SK-N-MC (cell line): ENCODE measurements at regions not wholly inside any gene's neighbourhood (a gene's known extent, or its start where the extent isn't known, plus 50 kb on each side); places are given as distances from the start of the nearest gene placed in this dataset.

Experiments used
- DNase-seq: peaks from one replicate; pipeline ENCODE4 v3.0.0-alpha.2; 2011; ENCODE audit warnings: low read depth, low spot score
- H3K27ac ChIP-seq: fragments of 200-600 bp; sonication (generic); 2 replicates; pipeline ENCODE4 v1.5.1; 2016; ENCODE audit warnings: mixed run types
- H3K36me3 ChIP-seq: fragments of 200-600 bp; sonication (generic); 2 replicates; pipeline ENCODE4 v1.6.1; 2017; ENCODE audit warnings: antibody characterized with exemption, low read length, mixed read lengths; ENCODE audit not compliant: insufficient read depth
- H3K4me3 ChIP-seq: fragments of 200-600 bp; sonication (generic); 2 replicates; pipeline ENCODE4 v1.5.1; 2016
- H3K9ac ChIP-seq: fragments of 200-600 bp; sonication (generic); 2 replicates; pipeline ENCODE4 v1.8.0; 2017; ENCODE audit warnings: mixed run types, mixed read lengths; ENCODE audit not compliant: insufficient read length
- H3K9me3 ChIP-seq: fragments of 200-600 bp; sonication (generic); 2 replicates; pipeline ENCODE4 v1.6.1; 2017; ENCODE audit warnings: low read depth, mild to moderate bottlenecking, antibody characterized with exemption, low read length, moderate library complexity, mixed read lengths
- EZH2 ChIP-seq: fragments of 200-600 bp; sonication (generic); IDR thresholded peaks from one replicate; pipeline ENCODE4 v1.6.1; 2017; ENCODE audit warnings: antibody characterized with exemption
- FOXP2 ChIP-seq: optimal IDR thresholded peaks from 2 replicates; pipeline ENCODE3; 2011; ENCODE audit warnings: mild to moderate bottlenecking, moderate library complexity; ENCODE audit not compliant: insufficient read depth; ENCODE audit errors: extremely low read length, control extremely low read depth
- POLR2AphosphoS5 ChIP-seq: IDR thresholded peaks from 2 replicates; pipeline ENCODE4 v1.6.1; 2012; ENCODE audit warnings: mild to moderate bottlenecking, low read depth, low read length, borderline replicate concordance

GRCh38 chr2:2688254-2688653 lies 357.2 kb upstream of the MYT1L start:
- Histone ChIP-seq H3K36me3 (no peaks in the 10 kb centered on the region), H3K27ac (no peak overlapping the region), H3K9ac (no peak overlapping the region), H3K9me3 (no peaks in the 10 kb centered on the region), H3K4me3 (no peak overlapping the region)
- no peak for DNase-seq
- TF ChIP-seq POLR2AphosphoS5 (no peak), FOXP2 (no peak), EZH2 (no peak)

- DNase-seq, result no peak
- H3K27ac ChIP-seq, result no peak overlapping the region
- TF ChIP-seq POLR2AphosphoS5 (no peak), FOXP2 (no peak), EZH2 (no peak)
- H3K9ac ChIP-seq, result no peak overlapping the region
- H3K36me3 ChIP-seq, result no peaks in the 10 kb centered on the region
- H3K4me3 ChIP-seq, result no peak overlapping the region
- no peaks in the 10 kb centered on the region for H3K9me3 ChIP-seq
Observed at GRCh38 chr2:2687745-2688144, 356.7 kb upstream of the MYT1L start.

- no peak overlapping the region for H3K4me3 ChIP-seq
- no peaks in the 10 kb centered on the region for H3K9me3 ChIP-seq
- DNase-seq, result no peak
- H3K36me3 ChIP-seq, result no peaks in the 10 kb centered on the region
- no peak overlapping the region for H3K9ac ChIP-seq
- no peak overlapping the region for H3K27ac ChIP-seq
- TF ChIP-seq EZH2 (no peak), POLR2AphosphoS5 (no peak), FOXP2 (no peak)
Observed at GRCh38 chr2:2686222-2686621, 355.1 kb upstream of the MYT1L start.

- H3K9me3 ChIP-seq, result no peaks in the 10 kb centered on the region
- H3K27ac ChIP-seq, result no peak overlapping the region
- TF ChIP-seq FOXP2, result no peak
- TF ChIP-seq EZH2, result peak; percentile 7
- no peak for TF ChIP-seq POLR2AphosphoS5
- H3K9ac ChIP-seq, result no peak overlapping the region
- no peak overlapping the region for H3K4me3 ChIP-seq
- no peak for DNase-seq
- no peaks in the 10 kb centered on the region for H3K36me3 ChIP-seq
Observed at GRCh38 chr2:2683606-2684224, 352.6 kb upstream of the MYT1L start.

GRCh38 chr2:2682700-2683342 lies 351.7 kb upstream of the MYT1L start:
- no peak for DNase-seq
- Histone ChIP-seq H3K9ac (no peak overlapping the region), H3K4me3 (no peak overlapping the region), H3K9me3 (no peaks in the 10 kb centered on the region), H3K36me3 (no peaks in the 10 kb centered on the region), H3K27ac (no peak overlapping the region)
- no peak for TF ChIP-seq POLR2AphosphoS5
- TF ChIP-seq FOXP2, result no peak
- TF ChIP-seq EZH2, result no peak

GRCh38 chr2:2681711-2682251 lies 350.7 kb upstream of the MYT1L start:
- Histone ChIP-seq H3K27ac (no peak overlapping the region), H3K4me3 (no peak overlapping the region), H3K9me3 (no peaks in the 10 kb centered on the region), H3K9ac (no peak overlapping the region), H3K36me3 (no peaks in the 10 kb centered on the region)
- TF ChIP-seq POLR2AphosphoS5 (no peak), EZH2 (no peak), FOXP2 (no peak)
- DNase-seq, result no peak

- Histone ChIP-seq H3K36me3 (no peaks in the 10 kb centered on the region), H3K4me3 (no peak overlapping the region), H3K27ac (no peak overlapping the region), H3K9ac (no peak overlapping the region), H3K9me3 (no peaks in the 10 kb centered on the region)
- no peak for DNase-seq
- no peak for TF ChIP-seq FOXP2
- no peak for TF ChIP-seq POLR2AphosphoS5
- TF ChIP-seq EZH2, result no peak
Observed at GRCh38 chr2:2681085-2681484, 350.0 kb upstream of the MYT1L start.

- DNase-seq, result no peak
- Histone ChIP-seq H3K9me3 (no peaks in the 10 kb centered on the region), H3K9ac (no peak overlapping the region), H3K4me3 (no peak overlapping the region), H3K36me3 (no peaks in the 10 kb centered on the region), H3K27ac (no peak overlapping the region)
- TF ChIP-seq FOXP2 (no peak), POLR2AphosphoS5 (no peak), EZH2 (no peak)
Observed at GRCh38 chr2:2674831-2675230, 343.8 kb upstream of the MYT1L start.

GRCh38 chr2:2673406-2673805 lies 342.3 kb upstream of the MYT1L start:
- no peak overlapping the region for H3K4me3 ChIP-seq
- H3K9ac ChIP-seq, result no peak overlapping the region
- TF ChIP-seq POLR2AphosphoS5 (no peak), FOXP2 (no peak), EZH2 (no peak)
- H3K27ac ChIP-seq, result no peak overlapping the region
- no peaks in the 10 kb centered on the region for H3K9me3 ChIP-seq
- DNase-seq, result no peak
- H3K36me3 ChIP-seq, result no peaks in the 10 kb centered on the region

GRCh38 chr2:2672249-2672648 lies 341.2 kb upstream of the MYT1L start:
- Histone ChIP-seq H3K4me3 (no peak overlapping the region), H3K36me3 (no peaks in the 10 kb centered on the region), H3K9ac (no peak overlapping the region), H3K27ac (no peak overlapping the region), H3K9me3 (no peaks in the 10 kb centered on the region)
- TF ChIP-seq EZH2 (no peak), FOXP2 (no peak), POLR2AphosphoS5 (no peak)
- no peak for DNase-seq
